Karpas-422 (cell line): ENCODE measurements at regions not wholly inside any gene's neighbourhood (a gene's known extent, or its start where the extent isn't known, plus 50 kb on each side); places are given as distances from the start of the nearest gene placed in this dataset.

Source experiments
- DNase-seq: peaks from one replicate; pipeline ENCODE4 v3.0.0-alpha.2; 2015
- H2AFZ ChIP-seq: fragments of 200-600 bp; sonication (generic); 2 replicates; pipeline ENCODE4 v1.6.1; 2014; ENCODE audit warnings: antibody characterized with exemption, low read length, mixed read lengths
- H3K27ac ChIP-seq: fragments of 200-600 bp; sonication (generic); 2 replicates; pipeline ENCODE4 v1.5.1; 2014; ENCODE audit warnings: mild to moderate bottlenecking, low read length, moderate library complexity
- H3K27me3 ChIP-seq: fragments of 200-600 bp; sonication (generic); 2 replicates; pipeline ENCODE4 v1.6.1; 2014; ENCODE audit warnings: low read length, mixed read lengths
- H3K36me3 ChIP-seq: fragments of 200-600 bp; sonication (generic); 2 replicates; pipeline ENCODE4 v1.6.1; 2014; ENCODE audit warnings: low read length, mixed read lengths; ENCODE audit not compliant: insufficient read depth
- H3K4me1 ChIP-seq: fragments of 200-600 bp; sonication (generic); 2 replicates; pipeline ENCODE4 v1.6.1; 2014; ENCODE audit warnings: mild to moderate bottlenecking, low read length, mixed read lengths
- H3K4me2 ChIP-seq: fragments of 200-600 bp; sonication (generic); 2 replicates; pipeline ENCODE4 v1.6.1; 2014; ENCODE audit warnings: low read length, low read depth, mild to moderate bottlenecking; ENCODE audit not compliant: poor library complexity, severe bottlenecking
- H3K4me3 ChIP-seq: fragments of 200-600 bp; sonication (generic); 2 replicates; pipeline ENCODE4 v1.5.1; 2014; ENCODE audit warnings: mild to moderate bottlenecking, antibody characterized with exemption, low read length, mixed read lengths
- H3K79me2 ChIP-seq: fragments of 200-600 bp; sonication (generic); 2 replicates; pipeline ENCODE4 v1.6.1; 2014; ENCODE audit warnings: mild to moderate bottlenecking, low read length, mixed read lengths
- H3K9ac ChIP-seq: fragments of 200-600 bp; sonication (generic); 2 replicates; pipeline ENCODE4 v1.6.0; 2014; ENCODE audit warnings: low read length
- H3K9me2 ChIP-seq: fragments of 200-600 bp; sonication (generic), shearing (Covaris generic); replicated peaks from 2 replicates; pipeline ENCODE4 v1.6.0; 2014; ENCODE audit warnings: mild to moderate bottlenecking, low read length, moderate library complexity; ENCODE audit not compliant: insufficient read depth
- H3K9me3 ChIP-seq: fragments of 300-700, 200-600 bp; sonication (generic); 2 replicates; pipeline ENCODE4 v1.6.1; 2014; ENCODE audit warnings: low read length, mixed read lengths
- H4K20me1 ChIP-seq: fragments of 200-600 bp; sonication (generic); 2 replicates; pipeline ENCODE4 v1.6.1; 2014; ENCODE audit warnings: mild to moderate bottlenecking, antibody characterized with exemption, low read length, low read depth; ENCODE audit not compliant: insufficient read depth

DNA sequence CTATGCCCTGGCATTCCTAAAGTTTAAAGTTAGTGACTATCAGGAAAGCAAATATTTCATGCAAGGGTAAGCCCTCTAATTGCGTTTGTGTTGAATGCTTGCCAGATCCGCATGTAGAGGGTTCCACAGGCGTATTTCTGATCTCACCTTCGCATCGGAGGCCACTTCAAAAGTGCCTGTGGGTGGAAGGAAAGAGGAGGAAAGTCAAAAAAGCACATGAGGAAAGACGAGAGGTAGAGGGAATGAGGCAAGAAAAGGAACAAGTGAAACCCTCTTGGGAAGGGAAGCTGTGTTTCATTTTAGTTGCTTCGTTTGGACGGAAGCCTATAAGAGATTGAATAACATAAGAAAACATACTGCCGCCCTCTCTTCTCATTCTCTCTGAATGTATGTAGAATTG is 628.8 kb downstream of the SPRY1 start:
- no peak overlapping the region for H3K4me2 ChIP-seq
- H3K36me3 ChIP-seq = no peaks in the 10 kb centered on the region

DNA sequence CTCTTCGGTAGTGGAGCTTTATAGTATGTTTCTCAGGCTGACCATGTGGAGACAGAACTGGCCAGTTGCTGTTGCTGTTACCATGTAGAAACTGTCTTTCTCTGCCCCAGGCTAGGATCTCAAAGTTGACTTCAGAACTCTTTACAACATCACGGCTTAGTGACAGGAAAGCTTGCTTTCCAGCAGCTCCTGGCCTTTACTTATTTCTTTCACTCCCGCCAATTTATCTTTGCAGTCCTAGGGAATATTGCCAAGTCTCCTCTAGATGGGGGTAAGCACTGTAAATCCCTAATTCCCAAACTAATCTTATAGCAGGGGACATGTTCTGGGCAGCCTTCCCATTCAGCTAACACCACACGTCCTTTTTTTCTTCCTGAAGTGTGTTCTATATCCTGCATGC is 631.6 kb downstream of the SPRY1 start:
- Histone ChIP-seq H3K36me3 (no peaks in the 10 kb centered on the region), H2AFZ (no peak overlapping the region), H3K9me2 (no peaks in the 10 kb centered on the region), H3K4me3 (no peak overlapping the region), H4K20me1 (no peaks in the 10 kb centered on the region), H3K27ac (no peak overlapping the region), H3K9me3 (no peaks in the 10 kb centered on the region), H3K27me3 (no peaks in the 10 kb centered on the region), H3K4me1 (no peaks in the 10 kb centered on the region), H3K79me2 (no peaks in the 10 kb centered on the region), H3K9ac (no peak overlapping the region), H3K4me2 (no peak overlapping the region)
- no peak for DNase-seq

More for the DNA sequence above, 628.8 kb downstream of the SPRY1 start:
- Histone ChIP-seq H3K9me2 (no peaks in the 10 kb centered on the region), H3K27me3 (no peaks in the 10 kb centered on the region), H3K9ac (no peak overlapping the region), H4K20me1 (no peaks in the 10 kb centered on the region), H3K4me1 (no peaks in the 10 kb centered on the region), H3K9me3 (no peaks in the 10 kb centered on the region), H2AFZ (no peak overlapping the region), H3K4me3 (no peak overlapping the region), H3K27ac (no peak overlapping the region), H3K79me2 (no peaks in the 10 kb centered on the region)
- DNase-seq = no peak

DNA sequence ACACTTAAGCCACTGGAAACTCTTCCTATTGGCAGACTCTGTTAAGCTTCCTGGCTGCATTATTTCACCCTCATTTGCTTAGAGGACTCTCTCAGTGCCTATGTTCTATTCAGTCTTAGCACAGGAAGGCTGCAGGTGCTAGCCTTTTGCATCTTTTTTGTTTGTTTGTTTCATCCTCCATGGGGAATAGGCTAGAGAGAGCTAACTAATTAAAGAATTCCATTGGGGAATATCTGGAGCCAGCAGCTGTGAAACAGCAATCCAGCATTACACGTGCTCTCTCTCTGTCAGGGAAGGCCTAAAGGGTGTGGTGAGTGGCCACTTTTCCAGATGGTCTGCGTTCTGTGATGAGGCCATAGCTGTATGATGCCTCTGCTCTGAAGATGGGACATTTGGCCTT is 633.6 kb downstream of the SPRY1 start:
- Histone ChIP-seq H3K36me3 (no peaks in the 10 kb centered on the region), H3K4me3 (no peak overlapping the region), H3K4me1 (no peaks in the 10 kb centered on the region), H4K20me1 (no peaks in the 10 kb centered on the region), H3K4me2 (no peak overlapping the region), H3K79me2 (no peaks in the 10 kb centered on the region), H3K27ac (no peak overlapping the region), H2AFZ (no peak overlapping the region), H3K9me2 (no peaks in the 10 kb centered on the region), H3K9me3 (no peaks in the 10 kb centered on the region), H3K9ac (no peak overlapping the region), H3K27me3 (no peaks in the 10 kb centered on the region)
- DNase-seq = no peak

DNA sequence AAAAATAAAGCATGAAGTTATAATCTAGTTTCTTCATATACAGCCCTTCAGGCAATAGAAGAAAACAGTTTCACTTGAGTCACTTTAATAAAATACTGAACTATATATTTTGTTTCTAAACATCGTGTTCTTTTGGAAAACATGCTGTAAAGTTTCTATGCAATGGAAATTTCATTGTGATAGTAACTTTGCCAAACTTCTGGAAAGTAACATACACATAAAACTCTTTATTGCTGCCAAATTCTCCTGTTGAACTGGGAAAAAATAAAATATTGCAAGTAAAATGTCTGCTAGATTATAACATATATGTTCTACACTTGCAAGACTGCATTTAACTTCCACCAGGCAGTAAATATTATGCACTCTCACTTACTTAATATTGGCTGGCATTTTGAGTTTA is 635.4 kb downstream of the SPRY1 start:
- Histone ChIP-seq H3K4me2 (no peak overlapping the region), H3K79me2 (no peaks in the 10 kb centered on the region), H3K9me3 (no peaks in the 10 kb centered on the region), H3K27ac (no peak overlapping the region), H3K9ac (no peak overlapping the region), H4K20me1 (no peaks in the 10 kb centered on the region), H3K4me1 (no peaks in the 10 kb centered on the region), H3K27me3 (no peaks in the 10 kb centered on the region), H2AFZ (no peak overlapping the region), H3K36me3 (no peaks in the 10 kb centered on the region), H3K4me3 (no peak overlapping the region), H3K9me2 (no peaks in the 10 kb centered on the region)
- no peak for DNase-seq

DNA sequence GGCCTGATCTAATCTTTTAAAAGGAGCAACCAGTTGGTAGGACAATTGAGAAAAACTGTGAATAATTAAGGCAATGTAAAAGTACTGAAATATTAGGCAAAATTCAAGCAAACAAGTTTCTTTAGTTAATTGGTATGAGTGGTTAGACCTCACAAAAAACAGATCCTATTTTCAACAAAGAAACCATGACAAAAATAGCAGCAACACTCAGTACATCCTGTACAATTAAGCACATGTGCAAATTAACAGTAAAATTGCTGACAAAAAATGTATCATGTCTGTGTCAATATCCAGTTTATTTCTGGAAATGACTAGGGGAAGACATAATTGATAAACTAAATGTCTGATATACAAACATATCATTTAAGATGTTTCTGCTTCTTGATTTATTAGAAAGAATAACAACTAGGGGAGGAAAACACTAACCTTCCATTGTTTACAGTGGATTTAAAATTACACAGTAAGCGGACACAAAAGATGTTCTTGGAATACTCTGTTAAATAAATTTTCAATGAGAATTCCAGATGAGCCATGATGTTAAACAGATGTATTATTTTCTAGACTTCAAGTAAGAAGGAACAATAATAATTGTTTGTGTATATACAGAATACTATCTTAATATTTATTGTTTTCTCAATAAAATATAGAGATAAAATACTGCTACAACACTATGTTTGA is 638.9 kb downstream of the SPRY1 start:
- Histone ChIP-seq H3K9ac (no peak overlapping the region), H2AFZ (no peak overlapping the region), H3K4me1 (no peaks in the 10 kb centered on the region), H3K9me2 (no peaks in the 10 kb centered on the region), H3K79me2 (no peaks in the 10 kb centered on the region), H3K27me3 (no peaks in the 10 kb centered on the region), H3K4me3 (no peak overlapping the region), H4K20me1 (no peaks in the 10 kb centered on the region), H3K4me2 (no peak overlapping the region), H3K36me3 (no peaks in the 10 kb centered on the region), H3K27ac (no peak overlapping the region), H3K9me3 (no peaks in the 10 kb centered on the region)
- no peak for DNase-seq

DNA sequence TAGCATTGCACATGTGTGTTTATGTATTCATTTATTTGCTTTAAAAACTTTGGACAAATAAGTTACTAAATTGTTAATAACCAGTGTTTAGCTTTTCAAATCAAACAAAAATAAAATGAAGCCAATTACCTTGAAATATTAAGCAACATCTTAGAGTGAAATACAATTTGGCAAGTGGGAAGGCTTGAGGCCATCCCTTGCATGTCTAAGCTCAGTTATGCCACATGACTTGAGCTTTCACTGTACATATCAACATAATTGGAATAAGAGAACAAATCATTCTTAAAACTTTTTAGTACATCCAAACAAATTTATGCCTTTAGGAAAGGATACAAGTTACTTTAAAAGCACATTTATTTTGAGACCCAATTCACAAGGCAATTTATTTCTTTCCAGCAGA is 640.6 kb downstream of the SPRY1 start:
- Histone ChIP-seq H3K79me2 (no peaks in the 10 kb centered on the region), H3K4me1 (no peaks in the 10 kb centered on the region), H3K9ac (no peak overlapping the region)

DNA sequence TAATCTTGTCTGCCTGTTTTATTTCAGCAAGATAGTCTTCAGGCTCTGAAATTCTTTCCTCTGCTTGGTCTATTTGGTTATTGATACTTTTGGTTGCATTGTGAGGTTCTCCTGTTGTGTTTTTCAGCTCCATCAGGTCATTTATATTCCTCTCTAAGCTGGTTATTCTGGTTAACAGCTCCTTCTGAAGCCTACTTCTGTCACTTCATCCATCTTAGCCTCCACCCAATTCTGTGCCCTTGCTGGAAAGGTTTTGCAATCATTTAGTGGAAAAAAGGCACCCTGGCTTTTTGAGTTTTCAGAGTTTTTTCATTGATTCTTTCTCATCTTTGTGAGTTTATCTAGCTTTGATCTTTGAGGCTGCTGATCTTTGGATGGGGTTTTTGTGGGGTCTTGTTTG is 647.7 kb downstream of the SPRY1 start:
- Histone ChIP-seq H3K9me2 (no peaks in the 10 kb centered on the region), H3K79me2 (no peaks in the 10 kb centered on the region), H3K27ac (no peak overlapping the region), H4K20me1 (no peaks in the 10 kb centered on the region), H3K4me2 (no peak overlapping the region), H3K4me3 (no peak overlapping the region), H3K4me1 (no peaks in the 10 kb centered on the region), H3K9ac (no peak overlapping the region), H3K9me3 (peaks cover 5% of the 10 kb centered on the region; the same call in 1 of the 2 replicates), H2AFZ (no peak overlapping the region), H3K27me3 (no peaks in the 10 kb centered on the region), H3K36me3 (no peaks in the 10 kb centered on the region)
- DNase-seq = no peak

More for the DNA sequence above, 640.6 kb downstream of the SPRY1 start:
- H4K20me1 ChIP-seq = no peaks in the 10 kb centered on the region
- no peak overlapping the region for H3K4me3 ChIP-seq
- H2AFZ ChIP-seq = no peak overlapping the region
- H3K27me3 ChIP-seq = no peaks in the 10 kb centered on the region
- no peaks in the 10 kb centered on the region for H3K9me2 ChIP-seq
- DNase-seq = no peak
- H3K4me2 ChIP-seq = no peak overlapping the region
- no peaks in the 10 kb centered on the region for H3K36me3 ChIP-seq
- no peak overlapping the region for H3K27ac ChIP-seq
- H3K9me3 ChIP-seq = no peaks in the 10 kb centered on the region

DNA sequence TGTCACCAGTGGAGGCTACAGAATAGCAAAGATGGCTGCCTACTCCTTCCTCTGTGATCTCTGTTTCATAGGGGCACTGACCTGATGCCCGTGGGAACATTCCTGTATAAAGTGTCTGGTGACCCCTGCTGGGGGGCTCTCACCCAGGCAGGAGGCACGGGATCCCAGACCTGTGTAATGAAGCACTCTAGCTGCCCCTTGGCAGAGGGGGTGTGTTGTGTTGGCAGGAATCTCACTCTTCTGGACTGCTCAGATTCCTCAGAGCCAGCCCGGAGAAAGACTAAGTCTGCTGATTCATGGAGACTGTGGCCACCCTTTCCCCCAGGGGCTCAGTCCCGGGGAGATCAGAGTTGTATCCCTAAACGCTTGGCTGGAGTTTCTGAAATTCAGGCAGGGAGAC is 648.3 kb downstream of the SPRY1 start:
- Histone ChIP-seq H3K27me3 (no peaks in the 10 kb centered on the region), H3K4me1 (no peaks in the 10 kb centered on the region), H3K4me2 (no peak overlapping the region), H4K20me1 (no peaks in the 10 kb centered on the region), H3K9me3 (peaks cover 5% of the 10 kb centered on the region; the same call in 1 of the 2 replicates), H3K36me3 (no peaks in the 10 kb centered on the region), H3K9ac (no peak overlapping the region), H3K4me3 (no peak overlapping the region), H3K79me2 (no peaks in the 10 kb centered on the region), H3K9me2 (no peaks in the 10 kb centered on the region), H3K27ac (no peak overlapping the region), H2AFZ (no peak overlapping the region)
- DNase-seq = no peak
